Heart left ventricle (tissue), 16 donors: ENCODE measurements at regions not wholly inside any gene's neighbourhood (a gene's known extent, or its start where the extent isn't known, plus 50 kb on each side); places are given as distances from the start of the nearest gene placed in this dataset.

Experiments used
- ATAC-seq, 4 donors: fragments of 200-7000 bp; cut with Tn5 transposase; one replicate each; pipeline ENCODE4 v1.9.1; 2020 to 2022; ENCODE audit warnings: moderate library complexity in 4 of 4, mild to moderate bottlenecking in 3 of 4, moderate number of reproducible peaks in 1 of 4
- DNase-seq, 5 donors: peaks; one replicate each; pipeline ENCODE4 v3.0.0-alpha.2; 2020
- H3K27ac ChIP-seq, 12 donors: fragments of 200-600 bp; sonication (generic) in 4 of 12; one replicate each; pipeline versions ENCODE4 v1.5.0 to v1.8.0; 2016 to 2022; ENCODE audit warnings: mild to moderate bottlenecking in 2 of 12
- H3K27me3 ChIP-seq, 9 donors: fragments of 200-600 bp; sonication (generic) in 2 of 9; one replicate each; pipeline versions ENCODE4 v1.5.1 to v1.8.0; 2016 to 2022; ENCODE audit warnings: mild to moderate bottlenecking in 3 of 9
- H3K36me3 ChIP-seq, 9 donors: fragments of 200-600 bp; sonication (generic) in 2 of 9; one replicate each; pipeline versions ENCODE4 v1.5.0 to v1.8.0; 2018 to 2022; ENCODE audit warnings: mild to moderate bottlenecking in 2 of 9
- H3K4me1 ChIP-seq, 12 donors: fragments of 200-600 bp; sonication (generic) in 4 of 12; one replicate each; pipeline versions ENCODE4 v1.5.0 to v1.8.0; 2016 to 2022; ENCODE audit warnings: mild to moderate bottlenecking in 3 of 12
- H3K4me3 ChIP-seq, 12 donors: fragments of 200-600 bp; sonication (generic) in 4 of 12; one replicate each; pipeline versions ENCODE4 v1.5.0 to v1.8.0; 2017 to 2022; ENCODE audit warnings: mild to moderate bottlenecking in 9 of 12, moderate library complexity in 4 of 12
- H3K9me3 ChIP-seq, 12 donors: fragments of 200-600 bp; sonication (generic) in 4 of 12; one replicate each; pipeline versions ENCODE4 v1.5.0 to v1.8.0; 2016 to 2022; ENCODE audit warnings: mild to moderate bottlenecking in 1 of 12
- CTCF ChIP-seq, 12 donors: fragments of 200-600 bp; sonication (generic) in 4 of 12; IDR thresholded peaks; one replicate each; pipeline versions ENCODE4 v1.5.0 to v1.8.0; 2018 to 2022; ENCODE audit warnings: antibody characterized with exemption in 12 of 12, mild to moderate bottlenecking in 5 of 12
- POLR2A ChIP-seq, 2 donors: fragments of 450-650 bp; IDR thresholded peaks; one replicate each; pipeline ENCODE4 v1.6.1; 2017; ENCODE audit warnings: antibody characterized with exemption in 2 of 2, mild to moderate bottlenecking in 2 of 2, moderate library complexity in 2 of 2
- WGBS, 4 donors: extraction: QIAGEN DNeasy Blood & Tissue Kit in 2 of 4; methylation state at CpG; one replicate each; pipeline versions ENCODE4 v1.1.5 to v1.1.7; 2013 to 2018; 5-methylcytosine and 5-hydroxymethylcytosine counted together
- intact Hi-C, 10 donors: fragments of 100-400 bp; cut with DNase I; formaldehyde crosslinking; loops; one replicate each; pipeline versions ENCODE4 v1.11.1 to v1.14.2; 2022
- donor health status: ischemic (EF 13 %, LVEDD 7.1; RV severe dilation, severe dysfunction).
- donor health status: healthy with polysubstance abuse.
- donor health status: DM: no; HTN: yes; CAD: no.
- donor health status: DM: no; HTN: no; CAD: no.
- donor health status: ischemic (EF 25% LVEDD 6.9; RV normal size, moderate dysfunction).
- donor health status: ischemic (EF 25% LVEDD 5.7; RV mildly dilated, moderate dysfunction).
- donor health status: healthy.
- donor health status: DM: yes; HTN: yes; CAD: no.
- donor health status: ischemic (EF 35%, LVEDD 5.7; RV mildly dilated, moderate dysfunction).
- donor health status: nonischemic (EF 11% LVEDD 7.7; RV severe dilation, severe dysfunction).
- donor health status: DM: yes; HTN: yes; CAD: no.
- donor health status: PGD.
- donor health status: ischemic (EF 29% LVEDD 5.4; RV normal size, mild dysfunction).
- donor health status: nonischemic (EF 23%, LVEDD 6.1; RV moderate dilation, normal function).

- H3K9me3 ChIP-seq, result peaks cover 0 to 6% (median 1%) of the 10 kb centered on the region in 12 donors
- H3K4me1 ChIP-seq, result no peaks in the 10 kb centered on the region
- ATAC-seq (no peak), DNase-seq (no peak)
- no peaks in the 10 kb centered on the region for H3K27me3 ChIP-seq
- intact Hi-C loops, result no loop called here
- H3K36me3 ChIP-seq, result no peaks in the 10 kb centered on the region
- TF ChIP-seq POLR2A (IDR thresholded peaks at IDR 0.05), result no peak
- no peak for TF ChIP-seq CTCF (IDR thresholded peaks at IDR 0.05)
- H3K4me3 ChIP-seq, result no peak overlapping the region
- 33 to 44% (median 37%) methylated on average over 2 of the region's 2 CpGs for WGBS, 4 donors
- no peak overlapping the region for H3K27ac ChIP-seq
These were observed 177.6 kb downstream of the STK31 start for GRCh38 chr7:23887660-23888059.

- Histone ChIP-seq H3K4me3 (no peak overlapping the region), H3K27ac (no peak overlapping the region), H3K4me1 (no peaks in the 10 kb centered on the region), H3K9me3 (peaks cover 0 to 6% (median 1%) of the 10 kb centered on the region in 12 donors), H3K27me3 (no peaks in the 10 kb centered on the region), H3K36me3 (no peaks in the 10 kb centered on the region)
- TF ChIP-seq CTCF (IDR thresholded peaks at IDR 0.05) (no peak), POLR2A (IDR thresholded peaks at IDR 0.05) (no peak)
- WGBS, 4 donors, result 75 to 88% (median 84%) methylated on average over 1 of the region's 1 CpG
- no peak for DNase-seq
- ATAC-seq, result no peak
- intact Hi-C loops, result no loop called here
These were observed 178.9 kb downstream of the STK31 start for GRCh38 chr7:23888958-23889357.

- intact Hi-C loops, result no loop called here
- WGBS, 4 donors, result 64 to 91% (median 73%) methylated on average over 1 of the region's 1 CpG
- no peak overlapping the region for H3K27ac ChIP-seq
- no peak for ATAC-seq
- no peak for TF ChIP-seq CTCF (IDR thresholded peaks at IDR 0.05)
- TF ChIP-seq POLR2A (IDR thresholded peaks at IDR 0.05), result no peak
- no peaks in the 10 kb centered on the region for H3K36me3 ChIP-seq
- DNase-seq, result no peak
- no peaks in the 10 kb centered on the region for H3K4me1 ChIP-seq
- H3K9me3 ChIP-seq, result peaks cover 0 to 6% (median 1%) of the 10 kb centered on the region in 12 donors
- H3K4me3 ChIP-seq, result no peak overlapping the region
- H3K27me3 ChIP-seq, result peaks cover 0 to 4% (median 0%) of the 10 kb centered on the region in 9 donors
These were observed 179.5 kb downstream of the STK31 start for GRCh38 chr7:23889566-23889965.

GRCh38 chr7:23892019-23892418 lies 182.0 kb downstream of the STK31 start:
- Histone ChIP-seq H3K4me1 (no peaks in the 10 kb centered on the region), H3K36me3 (no peaks in the 10 kb centered on the region), H3K27me3 (peaks cover 0 to 13% (median 0%) of the 10 kb centered on the region in 9 donors), H3K27ac (no peak overlapping the region), H3K4me3 (no peak overlapping the region), H3K9me3 (peaks cover 0 to 6% (median 1%) of the 10 kb centered on the region in 12 donors)
- TF ChIP-seq CTCF (IDR thresholded peaks at IDR 0.05) (no peak), POLR2A (IDR thresholded peaks at IDR 0.05) (no peak)
- no peak for DNase-seq
- 59 to 79% (median 73%) methylated on average over 1 of the region's 1 CpG for WGBS, 4 donors
- ATAC-seq, result no peak
- intact Hi-C loops, result no loop called here
